Kidney (tissue), 13 donors: ENCODE measurements at regions not wholly inside any gene's neighbourhood (a gene's known extent, or its start where the extent isn't known, plus 50 kb on each side); places are given as distances from the start of the nearest gene placed in this dataset.

Experiments used
- DNase-seq, 5 donors: peaks; one replicate each; pipeline ENCODE4 v3.0.0-alpha.2; 2013 to 2020
- FAIRE-seq: peaks from 2 replicates; lab custom pipeline; 2012; peaks lifted over from hg19 to GRCh38; lab: Jason Lieb, UNC
- H3K27ac ChIP-seq, 2 donors: one replicate each; pipeline ENCODE4 v1.7.0; 2013; ENCODE audit warnings: low read depth in 2 of 2, low read length in 2 of 2, inconsistent platforms in 1 of 2
- H3K27me3 ChIP-seq: one replicate; pipeline ENCODE4 v1.7.1; 2013; ENCODE audit warnings: low read length, inconsistent platforms; ENCODE audit not compliant: control insufficient read depth, insufficient read depth
- H3K36me3 ChIP-seq, 3 donors: one replicate each; pipeline versions ENCODE4 v1.7.0 to v1.7.1; 2013; ENCODE audit warnings: low read length in 3 of 3, control low read depth in 1 of 3, inconsistent platforms in 1 of 3; ENCODE audit not compliant: insufficient read depth in 3 of 3, control insufficient read depth in 2 of 3
- H3K4me1 ChIP-seq, 3 donors: one replicate each; pipeline versions ENCODE4 v1.7.0 to v1.7.1; 2013; ENCODE audit warnings: low read length in 3 of 3, inconsistent platforms in 1 of 3, low read depth in 1 of 3; ENCODE audit not compliant: control insufficient read depth in 2 of 3, insufficient read depth in 2 of 3
- H3K4me3 ChIP-seq, 3 donors: one replicate each; pipeline versions ENCODE4 v1.7.0 to v1.8.1; 2013; ENCODE audit warnings: low read length in 3 of 3, control low read depth in 1 of 3, inconsistent platforms in 1 of 3
- H3K9ac ChIP-seq, 3 donors: one replicate each; pipeline versions ENCODE4 v1.7.0 to v1.7.1; 2013; ENCODE audit warnings: low read length in 3 of 3, control low read depth in 1 of 3, inconsistent platforms in 1 of 3
- H3K9me3 ChIP-seq, 3 donors: one replicate each; pipeline versions ENCODE4 v1.7.0 to v1.7.1; 2013; ENCODE audit warnings: low read length in 3 of 3, control low read depth in 1 of 3, inconsistent platforms in 1 of 3; ENCODE audit not compliant: control insufficient read depth in 2 of 3, insufficient read depth in 1 of 3
- intact Hi-C: fragments of 100-400 bp; cut with DNase I; formaldehyde crosslinking; loops from one replicate; pipeline ENCODE4 v1.11.1; 2022
- TF ChIP-seq, protein P1 (sequence below): IDR thresholded peaks from 3 replicates; pipeline ENCODE4 v1.5.1; 2012; ENCODE audit warnings: mild to moderate bottlenecking, moderate library complexity, borderline replicate concordance; ENCODE audit not compliant: insufficient read depth; ENCODE audit errors: extremely low read depth
- donor health status: control.
- donor health status: control.
- donor health status: control.
- donor health status: control.
- donor health status: control.
- donor health status: DM: yes; HTN: yes; CAD: no.
- donor health status: Normal renal cell carcinoma (clear cell type).

DNA sequence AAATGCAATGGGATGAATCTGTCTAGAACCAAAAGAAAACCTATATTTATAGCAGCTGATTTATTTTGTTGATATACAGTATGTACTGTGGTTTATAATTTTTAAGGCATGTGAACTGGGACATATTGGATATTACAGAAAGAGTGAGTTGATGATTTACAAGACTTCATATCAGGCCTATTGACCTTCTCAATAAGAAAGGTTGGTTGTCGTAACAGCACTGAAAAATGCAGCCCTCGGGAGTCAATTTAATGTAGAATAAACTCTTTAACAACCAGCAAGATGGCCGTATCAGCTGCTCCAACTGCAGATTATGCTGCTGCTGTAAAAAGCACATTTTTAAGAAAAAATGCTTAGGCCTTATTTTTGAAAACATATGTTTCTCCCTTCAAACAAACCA is 407.3 kb downstream of the GXYLT1 start:
- H3K36me3 ChIP-seq, result no peaks in the 10 kb centered on the region
- TF ChIP-seq, protein P1, sequence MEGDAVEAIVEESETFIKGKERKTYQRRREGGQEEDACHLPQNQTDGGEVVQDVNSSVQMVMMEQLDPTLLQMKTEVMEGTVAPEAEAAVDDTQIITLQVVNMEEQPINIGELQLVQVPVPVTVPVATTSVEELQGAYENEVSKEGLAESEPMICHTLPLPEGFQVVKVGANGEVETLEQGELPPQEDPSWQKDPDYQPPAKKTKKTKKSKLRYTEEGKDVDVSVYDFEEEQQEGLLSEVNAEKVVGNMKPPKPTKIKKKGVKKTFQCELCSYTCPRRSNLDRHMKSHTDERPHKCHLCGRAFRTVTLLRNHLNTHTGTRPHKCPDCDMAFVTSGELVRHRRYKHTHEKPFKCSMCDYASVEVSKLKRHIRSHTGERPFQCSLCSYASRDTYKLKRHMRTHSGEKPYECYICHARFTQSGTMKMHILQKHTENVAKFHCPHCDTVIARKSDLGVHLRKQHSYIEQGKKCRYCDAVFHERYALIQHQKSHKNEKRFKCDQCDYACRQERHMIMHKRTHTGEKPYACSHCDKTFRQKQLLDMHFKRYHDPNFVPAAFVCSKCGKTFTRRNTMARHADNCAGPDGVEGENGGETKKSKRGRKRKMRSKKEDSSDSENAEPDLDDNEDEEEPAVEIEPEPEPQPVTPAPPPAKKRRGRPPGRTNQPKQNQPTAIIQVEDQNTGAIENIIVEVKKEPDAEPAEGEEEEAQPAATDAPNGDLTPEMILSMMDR, result no peak
- no peak for DNase-seq
- intact Hi-C loops, result no loop called here
- H3K27ac ChIP-seq, result no peak overlapping the region
- FAIRE-seq, result no peak
- H3K4me3 ChIP-seq, result no peak overlapping the region
- no peaks in the 10 kb centered on the region for H3K9me3 ChIP-seq
- no peaks in the 10 kb centered on the region for H3K27me3 ChIP-seq
- H3K4me1 ChIP-seq, result no peaks in the 10 kb centered on the region
- H3K9ac ChIP-seq, result no peak overlapping the region

DNA sequence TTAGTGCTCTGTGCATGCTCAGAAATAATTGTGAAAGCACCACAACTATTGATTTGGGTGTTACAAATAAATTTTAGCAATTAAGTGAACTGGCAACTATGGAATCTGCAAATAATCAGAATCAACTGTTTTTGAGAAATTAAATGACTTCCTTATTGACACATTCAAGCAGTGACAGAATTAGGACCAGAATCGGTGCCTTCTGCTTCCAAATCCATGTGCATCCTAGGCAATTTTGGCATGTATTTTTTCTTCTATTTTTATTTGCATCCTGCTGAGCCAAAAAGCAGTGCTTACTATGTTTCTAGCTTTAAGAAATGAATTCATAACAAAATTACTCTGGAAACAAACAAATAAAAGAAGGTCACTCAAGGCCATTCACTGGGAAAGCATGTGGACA is 408.2 kb downstream of the GXYLT1 start:
- no peak for DNase-seq
- Histone ChIP-seq H3K27ac (no peak overlapping the region), H3K36me3 (no peaks in the 10 kb centered on the region), H3K27me3 (no peaks in the 10 kb centered on the region), H3K4me1 (no peaks in the 10 kb centered on the region), H3K9me3 (no peaks in the 10 kb centered on the region), H3K4me3 (no peak overlapping the region), H3K9ac (no peak overlapping the region)
- TF ChIP-seq, protein P1, result no peak
- no peak for FAIRE-seq
- intact Hi-C loops, result no loop called here

DNA sequence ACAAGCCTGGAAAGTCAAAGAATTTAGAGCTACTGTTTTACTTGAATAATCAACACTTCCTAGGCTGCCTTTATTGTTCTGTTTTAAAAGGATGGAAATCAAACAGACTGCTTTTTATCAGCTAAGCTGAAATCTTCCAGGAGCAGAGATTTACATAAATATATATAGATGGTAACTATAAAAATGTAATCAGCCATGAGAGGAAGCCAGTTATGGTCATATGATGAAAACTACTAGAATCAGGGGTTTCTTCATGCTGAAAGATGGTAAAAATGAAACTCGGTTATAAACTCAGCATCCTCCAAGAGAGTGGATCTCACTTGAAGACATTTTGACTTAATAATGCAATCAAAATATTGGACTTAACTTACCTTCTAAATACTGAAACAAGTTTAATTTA is 413.0 kb downstream of the GXYLT1 start:
- intact Hi-C loops, result no loop called here
- no peak for FAIRE-seq
- TF ChIP-seq, protein P1, result no peak
- Histone ChIP-seq H3K27ac (no peak overlapping the region), H3K27me3 (no peaks in the 10 kb centered on the region), H3K9me3 (no peaks in the 10 kb centered on the region), H3K9ac (no peak overlapping the region), H3K4me3 (no peak overlapping the region), H3K4me1 (no peaks in the 10 kb centered on the region), H3K36me3 (no peaks in the 10 kb centered on the region)
- DNase-seq, result no peak

DNA sequence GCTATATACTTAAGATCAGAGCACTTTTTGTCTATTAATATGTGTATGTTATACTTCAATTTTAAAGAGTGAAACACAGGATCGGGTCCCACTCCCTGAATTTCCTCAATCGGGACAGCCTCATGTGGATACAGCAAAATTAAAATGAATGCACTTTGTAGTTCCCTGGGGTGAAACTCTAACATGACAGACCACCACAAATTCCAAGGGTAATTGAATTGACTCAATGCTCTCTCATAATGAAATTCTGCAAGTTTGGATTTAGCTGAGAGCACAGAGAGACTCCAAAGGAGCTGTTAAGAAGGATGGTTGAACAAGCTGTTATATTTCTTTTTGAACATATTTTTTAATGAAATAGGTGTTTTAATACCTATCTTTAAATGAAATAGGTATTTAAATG is 413.6 kb downstream of the GXYLT1 start:
- Histone ChIP-seq H3K9me3 (no peaks in the 10 kb centered on the region), H3K4me1 (no peaks in the 10 kb centered on the region), H3K9ac (no peak overlapping the region), H3K27me3 (no peaks in the 10 kb centered on the region), H3K27ac (no peak overlapping the region), H3K36me3 (no peaks in the 10 kb centered on the region), H3K4me3 (no peak overlapping the region)
- TF ChIP-seq, protein P1, result no peak
- DNase-seq (no peak), FAIRE-seq (no peak)
- intact Hi-C loops, result no loop called here
